ENCODE measurements at regions not wholly inside any gene's neighbourhood (a gene's known extent, or its start where the extent isn't known, plus 50 kb on each side); places are given as distances from the start of the nearest gene placed in this dataset.
"Not testable (repeated sequence)": the region's sequence is repeated elsewhere in the genome, so short reads cannot be mapped to it uniquely, and the experiment has no call there.

GRCh38 chrX:131445955-131446354 is 97.9 kb upstream of the OR13H1 start:
- Mint-ChIP-seq H3K36me3 (peaks cover 5% of the 10 kb centered on the region), H3K4me3 (no peak overlapping the region), H3K4me1 (peaks cover 24% of the 10 kb centered on the region), H3K27me3 (ENCODE audit: low read depth) (no peaks in the 10 kb centered on the region), H3K9me3 (peaks cover 10% of the 10 kb centered on the region; the same call in 1 of the 2 replicates), H3K27ac (no peak overlapping the region)
- ATAC-seq (no peak), DNase-seq (ENCODE audit: low spot score) (no peak)
- TF ChIP-seq, protein P1, sequence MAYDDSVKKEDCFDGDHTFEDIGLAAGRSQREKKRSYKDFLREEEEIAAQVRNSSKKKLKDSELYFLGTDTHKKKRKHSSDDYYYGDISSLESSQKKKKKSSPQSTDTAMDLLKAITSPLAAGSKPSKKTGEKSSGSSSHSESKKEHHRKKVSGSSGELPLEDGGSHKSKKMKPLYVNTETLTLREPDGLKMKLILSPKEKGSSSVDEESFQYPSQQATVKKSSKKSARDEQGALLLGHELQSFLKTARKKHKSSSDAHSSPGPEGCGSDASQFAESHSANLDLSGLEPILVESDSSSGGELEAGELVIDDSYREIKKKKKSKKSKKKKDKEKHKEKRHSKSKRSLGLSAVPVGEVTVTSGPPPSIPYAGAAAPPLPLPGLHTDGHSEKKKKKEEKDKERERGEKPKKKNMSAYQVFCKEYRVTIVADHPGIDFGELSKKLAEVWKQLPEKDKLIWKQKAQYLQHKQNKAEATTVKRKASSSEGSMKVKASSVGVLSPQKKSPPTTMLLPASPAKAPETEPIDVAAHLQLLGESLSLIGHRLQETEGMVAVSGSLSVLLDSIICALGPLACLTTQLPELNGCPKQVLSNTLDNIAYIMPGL (CRISPR knock-in tag; IDR thresholded peaks at IDR 0.05) = no peak
- no peak for TF ChIP-seq NR3C1 (CRISPR knock-in tag; conservative IDR thresholded peaks at IDR 0.05; ENCODE audit: low read depth)
- TF ChIP-seq MYBL2 (CRISPR knock-in tag; IDR thresholded peaks at IDR 0.05) = no peak
- TF ChIP-seq ESRRA (CRISPR knock-in tag; IDR thresholded peaks at IDR 0.05; ENCODE audit: borderline replicate concordance) = no peak
- TF ChIP-seq ZNF219 (CRISPR knock-in tag; IDR thresholded peaks at IDR 0.05; ENCODE audit: borderline replicate concordance) = no peak
- TF ChIP-seq, protein P2, sequence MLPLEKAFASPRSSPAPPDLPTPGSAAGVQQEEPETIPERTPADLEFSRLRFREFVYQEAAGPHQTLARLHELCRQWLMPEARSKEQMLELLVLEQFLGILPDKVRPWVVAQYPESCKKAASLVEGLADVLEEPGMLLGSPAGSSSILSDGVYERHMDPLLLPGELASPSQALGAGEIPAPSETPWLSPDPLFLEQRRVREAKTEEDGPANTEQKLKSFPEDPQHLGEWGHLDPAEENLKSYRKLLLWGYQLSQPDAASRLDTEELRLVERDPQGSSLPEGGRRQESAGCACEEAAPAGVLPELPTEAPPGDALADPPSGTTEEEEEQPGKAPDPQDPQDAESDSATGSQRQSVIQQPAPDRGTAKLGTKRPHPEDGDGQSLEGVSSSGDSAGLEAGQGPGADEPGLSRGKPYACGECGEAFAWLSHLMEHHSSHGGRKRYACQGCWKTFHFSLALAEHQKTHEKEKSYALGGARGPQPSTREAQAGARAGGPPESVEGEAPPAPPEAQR (CRISPR knock-in tag; IDR thresholded peaks at IDR 0.05) = no peak
- TF ChIP-seq TCF7 (CRISPR knock-in tag; IDR thresholded peaks at IDR 0.05; ENCODE audit: low read depth) = no peak
- no peak for TF ChIP-seq ETV6 (CRISPR knock-in tag; IDR thresholded peaks at IDR 0.05)
- no peak for TF ChIP-seq CREM (CRISPR knock-in tag; IDR thresholded peaks at IDR 0.05)
- no peak for TF ChIP-seq SP1 (CRISPR knock-in tag; conservative IDR thresholded peaks at IDR 0.05)
- no peak for TF ChIP-seq ZNF425 (CRISPR knock-in tag; conservative IDR thresholded peaks at IDR 0.05)
- no peak for TF ChIP-seq KAT7 (CRISPR knock-in tag; IDR thresholded peaks at IDR 0.05; ENCODE audit: borderline replicate concordance)
- TF ChIP-seq AFF4 (CRISPR knock-in tag; IDR thresholded peaks at IDR 0.05; ENCODE audit: borderline replicate concordance) = no peak
- TF ChIP-seq, protein P3, sequence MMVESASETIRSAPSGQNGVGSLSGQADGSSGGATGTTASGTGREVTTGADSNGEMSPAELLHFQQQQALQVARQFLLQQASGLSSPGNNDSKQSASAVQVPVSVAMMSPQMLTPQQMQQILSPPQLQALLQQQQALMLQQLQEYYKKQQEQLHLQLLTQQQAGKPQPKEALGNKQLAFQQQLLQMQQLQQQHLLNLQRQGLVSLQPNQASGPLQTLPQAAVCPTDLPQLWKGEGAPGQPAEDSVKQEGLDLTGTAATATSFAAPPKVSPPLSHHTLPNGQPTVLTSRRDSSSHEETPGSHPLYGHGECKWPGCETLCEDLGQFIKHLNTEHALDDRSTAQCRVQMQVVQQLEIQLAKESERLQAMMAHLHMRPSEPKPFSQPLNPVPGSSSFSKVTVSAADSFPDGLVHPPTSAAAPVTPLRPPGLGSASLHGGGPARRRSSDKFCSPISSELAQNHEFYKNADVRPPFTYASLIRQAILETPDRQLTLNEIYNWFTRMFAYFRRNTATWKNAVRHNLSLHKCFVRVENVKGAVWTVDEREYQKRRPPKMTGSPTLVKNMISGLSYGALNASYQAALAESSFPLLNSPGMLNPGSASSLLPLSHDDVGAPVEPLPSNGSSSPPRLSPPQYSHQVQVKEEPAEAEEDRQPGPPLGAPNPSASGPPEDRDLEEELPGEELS (CRISPR knock-in tag; IDR thresholded peaks at IDR 0.05) = no peak
- TF ChIP-seq E2F1 (CRISPR knock-in tag; IDR thresholded peaks at IDR 0.05) = no peak
- no peak for TF ChIP-seq USF1 (CRISPR knock-in tag; IDR thresholded peaks at IDR 0.05)
- no peak for TF ChIP-seq NR2C2 (CRISPR knock-in tag; IDR thresholded peaks at IDR 0.05)
- TF ChIP-seq ZNF138 (CRISPR knock-in tag; conservative IDR thresholded peaks at IDR 0.05) = no peak
- ChIA-PET CTCF (no interaction called here), POLR2A (no interaction called here)

GRCh38 chrX:131461855-131462254 is 82.0 kb upstream of the OR13H1 start:
- POLR2A ChIA-PET; DNase-seq (ENCODE audit: low spot score); H3K4me1 Mint-ChIP-seq; H3K27me3 Mint-ChIP-seq (ENCODE audit: low read depth); H3K27ac Mint-ChIP-seq; ATAC-seq; H3K4me3 Mint-ChIP-seq; CTCF ChIA-PET: not testable (repeated sequence)
- Mint-ChIP-seq H3K36me3 (peaks cover 40% of the 10 kb centered on the region), H3K9me3 (peaks cover 38% of the 10 kb centered on the region)

DNA sequence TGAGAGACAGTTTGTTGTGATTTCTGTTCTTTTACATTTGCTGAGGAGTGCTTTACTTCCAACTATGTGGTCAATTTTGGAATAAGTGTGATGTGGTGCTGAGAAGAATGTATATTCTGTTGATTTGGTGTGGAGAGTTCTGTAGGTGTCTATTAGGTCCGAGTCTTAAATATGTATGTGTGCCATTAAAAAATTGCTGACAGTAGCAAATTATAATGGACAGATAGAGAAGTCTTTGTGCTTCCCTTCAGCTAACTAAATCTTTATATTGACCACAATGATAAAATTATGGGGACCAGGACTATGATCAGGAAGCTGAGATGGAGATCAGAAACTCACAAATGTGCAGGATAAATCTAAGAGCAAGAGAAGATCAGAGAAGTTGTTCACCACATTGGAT is 70.1 kb upstream of the OR13H1 start:
- H3K27me3 Mint-ChIP-seq (ENCODE audit: low read depth); POLR2A ChIA-PET; DNase-seq (ENCODE audit: low spot score); ATAC-seq; CTCF ChIA-PET; H3K4me3 Mint-ChIP-seq: not testable (repeated sequence)
- Mint-ChIP-seq H3K9me3 (peaks cover 22% of the 10 kb centered on the region), H3K36me3 (peaks cover 27% of the 10 kb centered on the region), H3K27ac (0 out of 2 replicates have a peak overlapping the region, but pooled peaks have one; percentile 17), H3K4me1 (peaks cover 39% of the 10 kb centered on the region)

All from WTC11 (cell line).